Stimulated activated CD8-positive, alpha-beta memory T cell treated with anti-CD3 and anti-CD28 coated beads, Interleukin-12 subunit alpha, Interleukin-12 subunit beta, amount 100 ng/mL, for 4 hours (primary cell): ENCODE measurements at regions not wholly inside any gene's neighbourhood (a gene's known extent, or its start where the extent isn't known, plus 50 kb on each side); places are given as distances from the start of the nearest gene placed in this dataset.
"Not testable (repeated sequence)": the region's sequence is repeated elsewhere in the genome, so short reads cannot be mapped to it uniquely, and the experiment has no call there.

ENCODE experiments used
- DNase-seq: peaks from one replicate; pipeline ENCODE4 v3.0.0-alpha.2; 2020; ENCODE audit warnings: low read depth

DNA sequence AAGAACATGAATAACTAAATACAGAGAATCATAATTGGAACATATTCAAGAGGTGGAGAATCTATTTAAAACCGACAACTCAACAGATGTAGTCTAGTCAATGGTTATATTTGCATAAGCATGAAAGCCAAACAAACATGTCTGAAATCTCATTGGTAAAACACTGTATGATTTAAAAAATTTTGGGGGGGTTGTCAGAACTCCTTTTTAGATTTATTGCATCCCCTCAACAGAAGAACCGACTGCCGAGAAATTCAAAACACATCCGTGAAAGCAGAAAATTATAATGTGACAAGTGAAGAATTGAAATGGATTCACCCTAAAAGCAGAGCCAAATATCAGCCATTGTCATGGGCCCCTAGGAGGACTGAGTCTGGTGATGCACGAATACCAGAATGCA, 633.4 kb upstream of the KCNMB2 start:
- no peak for DNase-seq

GRCh38 chr3:177904621-177905020, 631.6 kb upstream of the KCNMB2 start:
- no peak for DNase-seq

- DNase-seq, result no peak
Measured at GRCh38 chr3:177905173-177906125, 630.8 kb upstream of the KCNMB2 start.

DNA sequence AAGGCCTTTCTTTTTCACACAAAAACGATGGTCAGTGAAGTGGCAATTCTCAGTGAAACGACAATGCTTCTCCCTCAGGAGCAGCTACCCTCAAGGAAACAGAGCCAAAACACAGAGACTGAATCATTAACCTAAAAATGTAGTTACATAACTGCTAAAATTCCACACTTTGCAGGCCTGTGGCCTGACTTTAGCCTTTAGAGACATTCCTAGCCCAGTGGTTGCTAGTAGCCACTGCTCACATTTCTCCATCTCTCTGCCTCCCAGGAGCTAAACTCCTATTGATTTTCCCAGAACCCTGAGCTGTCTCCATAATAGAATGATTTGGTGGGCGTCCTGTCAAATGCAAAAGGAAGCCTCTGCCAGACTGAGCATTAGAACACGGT, 630.1 kb upstream of the KCNMB2 start:
- DNase-seq, result no peak

DNA sequence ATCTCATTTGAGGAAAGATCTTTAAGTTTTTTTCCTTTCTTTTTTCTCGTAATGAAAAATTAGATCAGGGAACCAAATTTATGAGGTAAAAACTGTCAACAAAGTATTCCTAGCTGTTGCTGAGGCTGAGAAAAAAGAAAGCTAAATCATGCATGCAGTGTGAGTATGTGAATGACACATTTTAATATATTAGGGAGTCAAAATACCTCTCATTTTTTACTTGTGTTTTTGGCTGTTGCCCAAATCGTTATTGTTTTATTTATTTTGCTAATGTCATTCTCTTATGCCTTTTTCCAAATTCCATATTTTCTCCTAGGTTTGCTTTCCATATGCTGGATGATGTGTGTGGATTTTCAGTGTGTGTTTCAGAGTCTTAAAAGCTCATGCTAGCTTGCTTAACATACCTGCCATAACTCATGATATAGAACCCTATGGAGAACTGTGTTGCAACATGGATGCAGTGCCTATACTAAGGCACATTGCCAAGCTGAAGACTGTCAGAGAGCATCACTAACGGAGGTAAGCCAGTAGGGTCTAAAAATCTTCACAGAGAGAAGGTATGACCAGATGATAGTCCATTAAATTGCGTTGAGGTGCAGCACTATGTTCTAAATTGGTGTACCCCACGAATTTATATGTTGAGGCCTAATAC, 629.5 kb upstream of the KCNMB2 start:
- no peak for DNase-seq

DNA sequence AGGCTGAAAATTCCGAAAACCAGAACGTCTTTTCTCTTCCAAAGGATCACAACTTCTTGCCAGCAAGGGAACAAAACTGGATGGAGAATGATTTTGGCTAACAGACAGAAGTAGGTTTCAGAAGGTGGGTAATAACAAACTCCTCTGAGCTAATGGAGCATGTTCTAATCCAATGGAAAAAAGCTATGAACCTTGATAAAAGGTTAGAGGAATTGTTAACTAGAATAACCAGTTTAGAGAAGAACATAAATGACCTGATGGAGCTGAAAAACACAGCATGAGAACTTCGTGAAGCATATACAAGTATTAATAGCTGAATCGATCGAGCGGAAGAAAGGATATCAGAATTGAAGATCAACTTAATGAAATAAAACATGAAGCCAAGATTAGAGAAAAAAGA, 626.7 kb upstream of the KCNMB2 start:
- DNase-seq, result not testable (repeated sequence)

DNA sequence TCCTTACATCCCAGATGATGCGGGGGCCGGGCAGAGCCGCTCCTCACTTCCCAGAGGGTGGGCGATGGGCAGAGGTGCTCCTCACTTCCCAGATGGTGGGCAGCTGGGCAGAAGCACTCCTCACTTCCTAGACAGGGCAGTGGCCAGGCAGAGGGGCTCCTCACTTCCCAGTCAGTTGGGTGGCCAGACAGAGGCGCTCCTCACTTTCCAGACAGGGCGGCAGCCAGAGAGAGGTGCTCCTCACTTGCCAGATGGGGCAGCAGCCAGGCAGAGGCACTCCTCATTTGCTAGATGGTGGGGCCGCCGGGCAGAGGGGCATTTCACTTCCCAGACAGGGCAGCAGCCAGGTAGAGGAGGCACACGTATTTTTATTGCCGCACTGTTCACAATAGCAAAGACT, 622.0 kb upstream of the KCNMB2 start:
- DNase-seq, result no peak

DNA sequence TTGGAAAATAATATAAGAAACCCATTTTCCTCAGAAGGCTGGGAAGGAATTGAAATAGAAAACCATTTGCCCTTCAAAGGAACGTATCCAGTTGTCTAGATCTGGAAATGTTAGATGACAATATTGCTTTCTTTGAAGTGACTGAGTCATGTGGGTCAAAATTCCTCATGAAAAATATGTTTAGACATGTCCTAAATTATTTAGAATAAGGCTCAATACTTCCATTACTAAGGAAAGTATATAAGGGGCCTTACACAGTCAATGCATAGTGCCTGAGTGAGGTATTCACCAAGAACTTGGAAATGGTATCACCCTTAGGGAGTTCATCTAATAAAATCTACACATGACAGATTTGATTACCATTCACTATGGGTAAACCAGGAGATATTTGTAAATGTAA, 619.8 kb upstream of the KCNMB2 start:
- DNase-seq, result no peak

- DNase-seq, result no peak
Measured at GRCh38 chr3:177917234-177917861, 618.9 kb upstream of the KCNMB2 start.

DNA sequence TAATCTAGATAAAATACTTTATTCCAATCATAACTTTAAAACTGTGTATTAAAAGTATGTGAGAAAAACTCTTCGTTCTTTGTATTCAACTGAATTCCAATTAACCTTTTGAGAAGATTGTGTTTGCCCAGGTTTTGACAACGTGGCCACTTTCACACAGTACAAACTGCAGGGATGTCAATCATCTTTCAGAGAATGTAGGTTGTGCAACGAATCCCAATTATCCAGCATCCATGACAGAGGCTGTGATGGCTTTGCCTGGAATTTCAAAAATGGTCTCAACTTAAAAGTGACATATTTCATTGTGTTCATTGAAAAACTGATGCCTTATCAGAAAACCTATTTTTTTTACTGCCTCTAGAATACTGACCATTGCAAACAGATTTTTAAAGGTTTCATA, 615.1 kb upstream of the KCNMB2 start:
- DNase-seq, result no peak

GRCh38 chr3:177924261-177924660, 612.0 kb upstream of the KCNMB2 start:
- DNase-seq, result no peak

- no peak for DNase-seq
Measured at GRCh38 chr3:177928172-177928873, 607.9 kb upstream of the KCNMB2 start.

DNA sequence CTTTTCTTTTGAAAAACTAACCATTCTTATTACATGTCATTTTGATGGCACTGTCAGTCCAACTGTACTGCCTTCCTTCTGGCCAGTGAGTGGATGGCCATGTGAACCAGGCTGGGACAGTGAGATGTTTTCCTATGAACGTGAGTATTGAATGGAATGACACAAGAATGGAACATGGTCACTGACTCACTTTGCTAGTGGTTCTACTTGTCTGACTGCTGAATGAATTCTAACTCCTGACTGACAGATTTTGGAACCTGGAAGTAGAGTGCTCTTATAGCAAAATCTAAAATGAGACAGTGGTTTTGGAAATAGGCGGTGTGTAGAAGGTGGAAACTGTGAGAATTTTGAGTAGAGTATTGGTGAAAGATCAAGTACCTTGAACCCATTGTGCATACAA, 606.9 kb upstream of the KCNMB2 start:
- DNase-seq, result no peak

DNA sequence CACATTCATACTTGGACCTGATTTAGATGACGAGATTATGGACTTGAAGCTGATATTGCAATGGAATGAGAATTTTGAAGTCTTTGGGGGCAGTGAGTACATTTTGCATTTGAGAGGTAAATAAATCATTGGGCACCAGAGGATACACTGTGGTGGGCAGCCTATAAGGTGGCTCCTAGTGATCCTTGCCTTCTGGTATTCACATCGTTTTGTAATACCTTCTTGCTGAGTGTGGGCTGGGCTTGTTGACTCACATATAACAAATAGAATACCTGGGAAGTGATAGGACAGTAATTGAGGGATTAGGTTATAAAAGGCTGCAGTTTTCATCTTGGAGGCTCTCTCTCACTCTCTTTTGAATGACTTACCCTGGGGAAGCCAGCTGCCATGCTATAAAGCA, 605.5 kb upstream of the KCNMB2 start:
- DNase-seq, result no peak

- DNase-seq, result no peak
Measured at GRCh38 chr3:177931346-177931745, 604.9 kb upstream of the KCNMB2 start.

GRCh38 chr3:177932346-177932745, 603.9 kb upstream of the KCNMB2 start:
- no peak for DNase-seq

DNA sequence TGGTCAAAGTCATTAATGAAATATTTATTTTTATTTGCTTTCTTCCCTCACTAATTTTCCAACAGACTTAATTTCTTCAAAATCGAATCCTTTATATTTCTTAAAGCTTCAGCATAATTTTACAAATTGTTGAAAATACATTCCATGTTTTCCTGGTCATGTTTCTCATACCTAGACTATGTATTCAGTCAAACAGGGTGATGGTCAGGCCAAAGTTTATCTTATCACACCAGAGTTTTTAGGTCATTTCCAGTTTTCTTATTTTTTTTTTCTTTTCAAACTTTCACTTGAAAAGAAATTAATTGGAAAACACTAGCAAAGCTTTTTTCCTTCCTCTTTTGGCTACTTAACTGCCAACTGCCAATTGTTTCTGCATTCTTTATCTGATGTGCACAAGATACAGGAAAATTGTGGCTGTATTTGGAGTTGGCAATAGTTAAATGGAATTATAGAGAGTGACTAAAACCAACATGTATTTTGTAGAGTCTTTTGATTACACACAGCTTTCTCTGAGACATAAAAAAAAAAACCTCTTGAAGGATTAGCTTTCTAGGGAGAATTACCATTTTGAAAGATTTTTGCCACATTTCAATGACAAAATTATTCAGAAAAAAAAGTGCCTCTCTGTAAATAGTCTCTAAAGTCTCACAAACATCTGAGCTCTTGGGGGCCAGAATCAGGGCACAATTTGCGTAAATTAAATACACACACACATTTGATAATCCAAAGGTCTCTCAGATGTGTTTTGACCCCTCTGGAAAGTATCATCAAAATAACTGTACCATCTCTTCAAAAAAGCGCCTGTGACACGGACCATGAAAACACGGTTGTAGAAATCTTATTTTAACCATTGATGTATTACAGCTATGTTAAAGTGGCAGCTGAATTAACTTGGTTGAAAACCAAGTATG, 603.2 kb upstream of the KCNMB2 start:
- no peak for DNase-seq

DNA sequence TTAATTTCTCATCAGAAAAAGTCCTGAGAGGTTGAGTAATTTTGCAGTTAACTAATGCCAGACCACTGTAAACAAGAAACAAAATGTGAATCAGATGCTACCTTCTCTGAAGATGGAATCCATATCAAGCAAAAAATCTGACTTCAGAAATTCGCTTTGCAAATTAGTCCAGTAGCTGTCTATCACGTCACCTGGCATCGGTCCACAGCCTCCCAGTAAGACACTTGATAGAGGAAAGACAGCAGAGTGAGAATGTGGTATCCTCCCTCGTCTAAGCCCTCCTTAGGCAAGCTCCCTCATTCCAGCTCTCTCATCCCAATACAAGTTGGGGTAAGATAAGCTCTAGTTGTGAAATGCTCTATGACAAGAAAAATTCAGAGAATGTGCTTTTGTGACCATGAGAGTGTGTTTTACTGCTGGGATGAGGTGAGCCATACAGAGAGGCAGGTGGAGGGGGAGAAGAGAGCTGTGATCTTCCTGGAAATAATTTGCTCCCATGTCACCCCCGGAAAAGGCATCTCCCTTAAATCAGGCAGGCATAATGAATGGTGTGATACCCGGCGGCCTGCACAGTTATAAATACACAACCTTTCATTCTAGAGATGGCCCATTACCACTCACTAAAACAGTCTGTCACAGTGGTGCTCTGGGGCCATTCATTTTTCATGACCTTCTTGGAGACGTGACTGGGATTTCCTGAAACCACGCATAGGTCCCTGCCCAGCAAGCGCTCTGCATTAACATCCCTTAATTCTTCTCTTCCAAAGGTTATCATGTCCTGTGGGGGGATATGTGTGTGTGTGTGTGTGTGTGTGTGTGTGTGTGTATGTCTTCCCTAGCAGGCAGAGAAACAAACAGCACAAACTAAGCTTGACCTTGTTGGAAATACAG, 602.0 kb upstream of the KCNMB2 start:
- DNase-seq, result no peak

GRCh38 chr3:177935047-177935446, 601.2 kb upstream of the KCNMB2 start:
- DNase-seq, result no peak

DNA sequence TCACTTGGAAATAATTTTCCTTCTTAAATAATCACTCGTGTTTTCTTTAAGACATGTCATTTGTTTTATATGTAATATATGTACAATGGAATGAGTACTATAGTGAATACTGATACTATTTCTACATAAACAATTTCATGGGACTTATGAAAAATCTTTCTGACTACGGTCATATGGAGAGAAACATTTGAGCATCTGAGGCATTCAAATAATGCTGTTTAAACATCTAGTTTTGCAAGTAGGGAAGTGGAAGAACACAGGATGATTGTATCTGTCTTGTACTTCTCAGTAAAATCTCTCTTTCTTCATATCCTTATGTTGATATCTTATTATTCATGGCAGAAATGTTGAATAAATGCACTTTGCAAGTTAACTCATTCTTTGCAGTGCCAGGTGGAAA, 599.5 kb upstream of the KCNMB2 start:
- no peak for DNase-seq
